NB4 (cell line): ENCODE measurements at regions not wholly inside any gene's neighbourhood (a gene's known extent, or its start where the extent isn't known, plus 50 kb on each side); places are given as distances from the start of the nearest gene placed in this dataset.

ENCODE experiments used
- CTCF ChIP-seq: IDR thresholded peaks from one replicate; pipeline ENCODE4 v1.5.1; 2012; ENCODE audit warnings: low read depth, low read length
- MYC ChIP-seq: IDR thresholded peaks from 2 replicates; pipeline ENCODE4 v1.6.1; 2011; ENCODE audit warnings: low read depth, low read length
- POLR2A ChIP-seq: IDR thresholded peaks from 2 replicates; pipeline ENCODE4 v1.6.1; 2011; ENCODE audit warnings: mild to moderate bottlenecking; ENCODE audit not compliant: insufficient read length; ENCODE audit errors: extremely low read depth

GRCh38 chr1:87200875-87201638 lies 127.6 kb upstream of the LMO4 start:
- TF ChIP-seq POLR2A, result no peak
- no peak for TF ChIP-seq CTCF
- no peak for TF ChIP-seq MYC
